ENCODE measurements at regions not wholly inside any gene's neighbourhood (a gene's known extent, or its start where the extent isn't known, plus 50 kb on each side); places are given as distances from the start of the nearest gene placed in this dataset.

- DNase-seq, result no peak
Observed at GRCh38 chr18:6659963-6660725, 69.4 kb upstream of the ARHGAP28 start.

- no peak for DNase-seq
Observed at GRCh38 chr18:6661692-6662415, 67.7 kb upstream of the ARHGAP28 start.

- no peak for DNase-seq
Observed at GRCh38 chr18:6666012-6666685, 63.4 kb upstream of the ARHGAP28 start.

GRCh38 chr18:6668836-6669235 lies 60.7 kb upstream of the ARHGAP28 start:
- DNase-seq, result no peak

- DNase-seq, result no peak
Observed at GRCh38 chr18:6672821-6673308, 56.7 kb upstream of the ARHGAP28 start.

- DNase-seq, result no peak
Observed at GRCh38 chr18:6677086-6677485, 52.4 kb upstream of the ARHGAP28 start.

GRCh38 chr18:6679201-6679600 lies 50.3 kb upstream of the ARHGAP28 start:
- no peak for DNase-seq
